A549 (cell line): ENCODE measurements at regions not wholly inside any gene's neighbourhood (a gene's known extent, or its start where the extent isn't known, plus 50 kb on each side); places are given as distances from the start of the nearest gene placed in this dataset.

ENCODE experiments used
- ATAC-seq, 2 experiments: fragments of 200-7000 bp in 1 of 2; fragments of >200 bp in 1 of 2; cut with Nextera tagmentation in 1 of 2; cut with Tn5 transposase in 1 of 2; 3 replicates each; pipeline versions ENCODE4 v1.8.0 to v1.9.1; 2018 to 2020; ENCODE audit warnings: mild to moderate bottlenecking in 1 of 2, moderate library complexity in 1 of 2
- CTCF ChIA-PET: fragments of 300-600 bp; sonication (Branson Sonifier 250); formaldehyde crosslinking; extraction: SDS; loops from one replicate; lab custom pipeline; 2021; ENCODE audit warnings: antibody characterized with exemption, inconsistent platforms; lab: Yijun Ruan, JAX
- POLR2A ChIA-PET: fragments of 350-600 bp; formaldehyde crosslinking; extraction: SDS; loops from one replicate; lab custom pipeline; 2021; ENCODE audit warnings: antibody characterized with exemption, inconsistent platforms; lab: Yijun Ruan, JAX
- DNase-seq, 2 experiments: peaks; one replicate each; pipeline versions ENCODE4 v3.0.0 to v3.0.0-alpha.2; 2011 to 2016; ENCODE audit warnings: low read depth in 1 of 2, low spot score in 1 of 2
- FAIRE-seq: peaks from 2 replicates; lab custom pipeline; 2011; peaks lifted over from hg19 to GRCh38; lab: Jason Lieb, UNC
- H3K27ac ChIP-seq, 2 experiments: fragments of >200 bp; sonication (Bioruptor Twin); formaldehyde crosslinking; 3 replicates each; pipeline ENCODE4 v1.5.1; 2016 to 2017
- H3K4me1 ChIP-seq: fragments of >200 bp; sonication (Bioruptor Twin); formaldehyde crosslinking; 3 replicates; pipeline ENCODE4 v1.6.1; 2016
- H3K4me2 ChIP-seq: fragments of >200 bp; sonication (Bioruptor Twin); formaldehyde crosslinking; 3 replicates; pipeline ENCODE4 v1.6.1; 2016
- H3K4me3 ChIP-seq: fragments of >200 bp; sonication (Bioruptor Twin); formaldehyde crosslinking; 3 replicates; pipeline ENCODE4 v1.5.1; 2016
- H3K9me3 ChIP-seq: fragments of >200 bp; sonication (Bioruptor Twin); formaldehyde crosslinking; 3 replicates; pipeline ENCODE4 v1.6.1; 2016
- ATOH8 ChIP-seq: fragments of 250-450 bp; sonication (Bioruptor Pico); IDR thresholded peaks from 2 replicates; pipeline ENCODE4 v1.5.0; 2020; ENCODE audit warnings: low read depth, mild to moderate bottlenecking, moderate library complexity
- CBX2 ChIP-seq: fragments of 200-600 bp; sonication (generic); IDR thresholded peaks from 2 replicates; pipeline ENCODE4 v1.6.1; 2016; ENCODE audit warnings: low read depth, mild to moderate bottlenecking, borderline replicate concordance
- CBX8 ChIP-seq: fragments of 200-600 bp; sonication (generic); IDR thresholded peaks from 2 replicates; pipeline ENCODE4 v1.6.1; 2016
- CHD2 ChIP-seq: fragments of 150-350 bp; IDR thresholded peaks from 2 replicates; pipeline ENCODE4 v1.6.1; 2014; ENCODE audit warnings: low read length; ENCODE audit not compliant: partially characterized antibody
- CHD4 ChIP-seq: fragments of 200-600 bp; sonication (generic); IDR thresholded peaks from 2 replicates; pipeline ENCODE4 v1.6.1; 2016; ENCODE audit warnings: antibody characterized with exemption, mild to moderate bottlenecking, borderline replicate concordance
- EHMT2 ChIP-seq: fragments of 200-600 bp; sonication (generic); IDR thresholded peaks from 2 replicates; pipeline ENCODE4 v1.6.1; 2016; ENCODE audit warnings: antibody characterized with exemption, low read depth, mild to moderate bottlenecking, moderate library complexity
- EP300 ChIP-seq, 2 experiments: fragments of >200 bp; sonication (Bioruptor Twin); formaldehyde crosslinking; IDR thresholded peaks; 2 replicates in 1 of 2; 3 replicates in 1 of 2; pipeline ENCODE4 v1.6.1; 2016 to 2017
- FOSL2 ChIP-seq, 2 experiments: fragments of 450-650 bp in 1 of 2; fragments of >200 bp in 1 of 2; sonication (Bioruptor Twin) in 1 of 2; formaldehyde crosslinking; IDR thresholded peaks; 2 replicates each; pipeline versions ENCODE4 v1.5.0 to v1.6.1; 2016 to 2020; ENCODE audit warnings: mild to moderate bottlenecking in 1 of 2, moderate library complexity in 1 of 2
- HEYL ChIP-seq: fragments of 250-450 bp; sonication (Bioruptor Pico); IDR thresholded peaks from 2 replicates; pipeline ENCODE4 v1.8.0; 2021; ENCODE audit warnings: mild to moderate bottlenecking, moderate library complexity
- HOXB13 ChIP-seq: fragments of 250-450 bp; sonication (Bioruptor Pico); IDR thresholded peaks from 2 replicates; pipeline ENCODE4 v1.5.0; 2020; ENCODE audit warnings: low read depth, mild to moderate bottlenecking, moderate library complexity
- HOXB5 ChIP-seq: fragments of 250-450 bp; sonication (Bioruptor Pico); IDR thresholded peaks from 2 replicates; pipeline ENCODE4 v1.5.0; 2020; ENCODE audit warnings: mild to moderate bottlenecking, moderate library complexity
- JUNB ChIP-seq: fragments of >200 bp; sonication (Bioruptor Twin); formaldehyde crosslinking; IDR thresholded peaks from 2 replicates; pipeline ENCODE4 v1.6.1; 2016
- MAZ ChIP-seq: fragments of 150-350 bp; IDR thresholded peaks from 2 replicates; pipeline ENCODE4 v1.6.1; 2014; ENCODE audit warnings: antibody characterized with exemption, low read depth, low read length, borderline replicate concordance
- NFE2L2 ChIP-seq: fragments of 150-350 bp; conservative IDR thresholded peaks from 2 replicates; pipeline ENCODE4 v1.6.1; 2014; ENCODE audit warnings: low read length
- POLR2A ChIP-seq: IDR thresholded peaks from 2 replicates; pipeline ENCODE4 v1.6.1; 2012; ENCODE audit warnings: mild to moderate bottlenecking, low read length
- RAD21 ChIP-seq, 2 experiments: fragments of >200 bp in 1 of 2; sonication (Bioruptor Twin) in 1 of 2; formaldehyde crosslinking in 1 of 2; IDR thresholded peaks in 1 of 2; conservative IDR thresholded peaks in 1 of 2; 2 replicates in 1 of 2; 3 replicates in 1 of 2; pipeline ENCODE4 v1.6.1; 2012 to 2018; ENCODE audit warnings: inconsistent platforms in 1 of 2
- SMC3 ChIP-seq: fragments of >200 bp; sonication (Bioruptor Twin); formaldehyde crosslinking; IDR thresholded peaks from 3 replicates; pipeline ENCODE4 v1.6.1; 2018; ENCODE audit warnings: inconsistent platforms
- ZNF302 ChIP-seq: fragments of 250-450 bp; sonication (Bioruptor Pico); IDR thresholded peaks from 2 replicates; pipeline ENCODE4 v1.9.0; 2021; ENCODE audit warnings: inconsistent platforms, mild to moderate bottlenecking, moderate library complexity
- WGBS: methylation state at CpG from one replicate; pipeline ENCODE4 v1.1.6; 2017; ENCODE audit errors: missing lambda C conversion rate; 5-methylcytosine and 5-hydroxymethylcytosine counted together
- TF ChIP-seq, protein P1 (sequence below): IDR thresholded peaks from 2 replicates; pipeline ENCODE4 v1.6.1; 2012
- TF ChIP-seq, protein P2 (sequence below): fragments of >200 bp; sonication (Bioruptor Twin); formaldehyde crosslinking; IDR thresholded peaks from 3 replicates; pipeline ENCODE4 v1.6.1; 2016

DNA sequence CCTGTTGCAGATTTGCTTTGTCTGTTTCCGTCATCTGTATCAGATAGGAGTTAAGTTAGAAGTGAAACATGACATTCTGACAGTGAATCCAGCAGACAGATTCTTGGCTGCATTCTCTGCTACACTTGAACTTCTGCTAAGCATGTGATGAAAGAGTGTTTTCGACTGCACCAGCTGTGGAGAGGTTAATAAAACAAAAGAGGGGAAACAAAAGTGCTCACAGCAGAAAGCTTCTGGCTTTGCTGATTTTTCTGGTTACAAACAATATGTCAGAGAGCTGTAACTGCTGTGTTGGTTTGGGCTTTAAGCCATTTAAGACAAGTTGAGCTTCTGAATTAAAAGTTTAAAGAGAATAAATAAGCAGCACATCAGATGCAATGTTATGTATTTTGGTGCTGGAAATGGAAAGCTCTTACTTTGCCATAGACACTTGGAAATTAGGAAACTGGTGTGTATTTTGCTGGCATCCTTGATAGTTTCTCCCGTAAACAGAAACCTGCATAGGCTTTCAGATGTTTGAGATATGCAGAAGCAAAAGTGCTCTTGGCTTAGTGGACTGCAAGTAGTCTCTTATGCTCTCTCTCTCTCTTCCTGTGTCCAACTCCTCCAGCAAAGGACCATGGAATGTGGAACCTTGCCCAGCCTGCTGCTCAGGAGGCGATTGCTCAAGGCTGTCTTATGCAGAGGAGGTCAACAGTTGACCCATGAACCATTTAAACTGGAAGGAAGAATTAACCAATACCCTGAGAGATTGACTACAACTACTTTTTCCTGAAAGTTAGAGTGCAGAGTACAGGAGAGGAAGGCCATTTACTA lies 104.9 kb downstream of the RPS12 start:
- Histone ChIP-seq H3K4me2 (no peak overlapping the region), H3K9me3 (no peaks in the 10 kb centered on the region), H3K27ac (no peak overlapping the region), H3K4me1 (no peaks in the 10 kb centered on the region), H3K4me3 (no peak overlapping the region)
- FAIRE-seq = no peak
- WGBS = 32% methylated on average over 4 of the region's 4 CpGs
- peak in 1 of 2 experiments; percentile 4 for DNase-seq
- no peak for TF ChIP-seq CHD4
- TF ChIP-seq CBX2 = no peak
- TF ChIP-seq ZNF302 (CRISPR knock-in tag) = no peak
- no peak for TF ChIP-seq RAD21 (conservative IDR thresholded peaks at IDR 0.05 in 1 of 2, IDR thresholded peaks at IDR 0.05 in 1 of 2)
- TF ChIP-seq EHMT2 = no peak
- TF ChIP-seq, protein P1, sequence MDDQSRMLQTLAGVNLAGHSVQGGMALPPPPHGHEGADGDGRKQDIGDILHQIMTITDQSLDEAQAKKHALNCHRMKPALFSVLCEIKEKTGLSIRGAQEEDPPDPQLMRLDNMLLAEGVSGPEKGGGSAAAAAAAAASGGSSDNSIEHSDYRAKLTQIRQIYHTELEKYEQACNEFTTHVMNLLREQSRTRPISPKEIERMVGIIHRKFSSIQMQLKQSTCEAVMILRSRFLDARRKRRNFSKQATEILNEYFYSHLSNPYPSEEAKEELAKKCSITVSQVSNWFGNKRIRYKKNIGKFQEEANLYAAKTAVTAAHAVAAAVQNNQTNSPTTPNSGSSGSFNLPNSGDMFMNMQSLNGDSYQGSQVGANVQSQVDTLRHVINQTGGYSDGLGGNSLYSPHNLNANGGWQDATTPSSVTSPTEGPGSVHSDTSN = no peak
- no peak for TF ChIP-seq FOSL2 (IDR thresholded peaks at IDR 0.05)
- TF ChIP-seq FOSL2 (CRISPR knock-in tag; IDR thresholded peaks at IDR 0.05) = no peak
- TF ChIP-seq ATOH8 = no peak
- no peak for TF ChIP-seq NFE2L2
- TF ChIP-seq, protein P2, sequence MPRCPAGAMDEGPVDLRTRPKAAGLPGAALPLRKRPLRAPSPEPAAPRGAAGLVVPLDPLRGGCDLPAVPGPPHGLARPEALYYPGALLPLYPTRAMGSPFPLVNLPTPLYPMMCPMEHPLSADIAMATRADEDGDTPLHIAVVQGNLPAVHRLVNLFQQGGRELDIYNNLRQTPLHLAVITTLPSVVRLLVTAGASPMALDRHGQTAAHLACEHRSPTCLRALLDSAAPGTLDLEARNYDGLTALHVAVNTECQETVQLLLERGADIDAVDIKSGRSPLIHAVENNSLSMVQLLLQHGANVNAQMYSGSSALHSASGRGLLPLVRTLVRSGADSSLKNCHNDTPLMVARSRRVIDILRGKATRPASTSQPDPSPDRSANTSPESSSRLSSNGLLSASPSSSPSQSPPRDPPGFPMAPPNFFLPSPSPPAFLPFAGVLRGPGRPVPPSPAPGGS = no peak
- TF ChIP-seq JUNB = no peak
- no peak for TF ChIP-seq EP300 (IDR thresholded peaks at IDR 0.05)
- no peak for TF ChIP-seq HEYL (CRISPR knock-in tag)
- no peak for TF ChIP-seq HOXB5 (CRISPR knock-in tag)
- no peak; a peak in 1 of 6 replicates for ATAC-seq
- ChIA-PET POLR2A (no interaction called here), CTCF (no interaction called here)

DNA sequence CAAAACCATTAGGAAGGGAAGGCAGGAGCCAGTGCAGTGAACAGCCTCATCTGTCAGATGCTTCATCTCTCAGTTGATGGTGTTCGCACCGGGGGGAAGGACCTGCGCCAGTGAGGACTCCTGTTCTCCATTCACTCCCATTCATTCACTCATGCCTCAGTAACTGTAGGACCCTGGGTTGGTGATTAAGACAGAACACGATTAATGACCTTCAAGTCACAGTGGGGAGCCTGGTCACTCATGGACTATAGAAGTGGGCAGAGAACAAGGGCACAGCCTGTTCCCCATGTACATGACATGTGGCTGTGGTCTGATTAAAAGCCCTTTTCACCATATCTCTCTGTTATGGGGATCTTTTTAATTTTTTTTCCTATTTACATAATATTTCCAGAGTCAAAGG lies 113.3 kb downstream of the RPS12 start:
- no peak for ATAC-seq
- H3K9me3 ChIP-seq = no peaks in the 10 kb centered on the region
- H3K4me3 ChIP-seq = no peak overlapping the region
- CTCF ChIA-PET = no interaction called here
- no peak for TF ChIP-seq FOSL2 (IDR thresholded peaks at IDR 0.05)
- TF ChIP-seq FOSL2 (CRISPR knock-in tag; IDR thresholded peaks at IDR 0.05) = no peak
- no peak for TF ChIP-seq POLR2A
- no peak for TF ChIP-seq CHD2
- no peak for TF ChIP-seq SMC3
- TF ChIP-seq CBX8 = no peak
- no peak for TF ChIP-seq HOXB13 (CRISPR knock-in tag)
- TF ChIP-seq CBX2 = no peak
- TF ChIP-seq, protein P1 = no peak
- no peak for TF ChIP-seq MAZ
- no peak overlapping the region for H3K4me2 ChIP-seq
- no peak for FAIRE-seq
- 82% methylated on average over 4 of the region's 4 CpGs for WGBS
- H3K4me1 ChIP-seq = no peaks in the 10 kb centered on the region
- POLR2A ChIA-PET = no interaction called here
- no peak for DNase-seq
- H3K27ac ChIP-seq = no peak overlapping the region
